ENCODE measurements at regions not wholly inside any gene's neighbourhood (a gene's known extent, or its start where the extent isn't known, plus 50 kb on each side); places are given as distances from the start of the nearest gene placed in this dataset.

DNA sequence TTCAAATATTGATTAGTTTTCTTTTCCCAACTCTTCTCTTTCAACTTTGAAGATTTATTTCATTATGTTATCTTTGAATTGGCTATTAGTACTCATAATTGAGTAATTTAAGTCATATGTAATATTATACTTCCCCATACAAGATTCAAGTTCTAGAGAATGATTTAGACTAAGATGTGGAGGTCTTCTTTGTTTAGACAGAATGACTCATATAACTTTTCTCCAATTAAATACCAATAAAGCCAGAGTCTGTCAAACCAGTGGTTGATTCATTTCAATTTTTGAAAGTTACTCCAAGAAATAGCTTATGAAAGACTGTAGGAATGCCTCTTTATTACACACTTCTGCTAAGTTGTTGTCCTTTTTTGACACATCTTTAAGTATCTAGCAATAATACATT lies 115.8 kb upstream of the SLC35F3 start:
- Histone ChIP-seq H3K4me1 (no peaks in the 10 kb centered on the region), H3K27ac (no peak overlapping the region), H3K9me3 (no peaks in the 10 kb centered on the region), H3K36me3 (no peaks in the 10 kb centered on the region), H3K27me3 (no peaks in the 10 kb centered on the region), H3K4me3 (no peak overlapping the region)
- DNase-seq = no peak
- intact Hi-C loops (cut with DNase I) = no loop called here
- TF ChIP-seq, protein P1, sequence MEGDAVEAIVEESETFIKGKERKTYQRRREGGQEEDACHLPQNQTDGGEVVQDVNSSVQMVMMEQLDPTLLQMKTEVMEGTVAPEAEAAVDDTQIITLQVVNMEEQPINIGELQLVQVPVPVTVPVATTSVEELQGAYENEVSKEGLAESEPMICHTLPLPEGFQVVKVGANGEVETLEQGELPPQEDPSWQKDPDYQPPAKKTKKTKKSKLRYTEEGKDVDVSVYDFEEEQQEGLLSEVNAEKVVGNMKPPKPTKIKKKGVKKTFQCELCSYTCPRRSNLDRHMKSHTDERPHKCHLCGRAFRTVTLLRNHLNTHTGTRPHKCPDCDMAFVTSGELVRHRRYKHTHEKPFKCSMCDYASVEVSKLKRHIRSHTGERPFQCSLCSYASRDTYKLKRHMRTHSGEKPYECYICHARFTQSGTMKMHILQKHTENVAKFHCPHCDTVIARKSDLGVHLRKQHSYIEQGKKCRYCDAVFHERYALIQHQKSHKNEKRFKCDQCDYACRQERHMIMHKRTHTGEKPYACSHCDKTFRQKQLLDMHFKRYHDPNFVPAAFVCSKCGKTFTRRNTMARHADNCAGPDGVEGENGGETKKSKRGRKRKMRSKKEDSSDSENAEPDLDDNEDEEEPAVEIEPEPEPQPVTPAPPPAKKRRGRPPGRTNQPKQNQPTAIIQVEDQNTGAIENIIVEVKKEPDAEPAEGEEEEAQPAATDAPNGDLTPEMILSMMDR (IDR thresholded peaks at IDR 0.05) = no peak
- no peak for ATAC-seq

DNA sequence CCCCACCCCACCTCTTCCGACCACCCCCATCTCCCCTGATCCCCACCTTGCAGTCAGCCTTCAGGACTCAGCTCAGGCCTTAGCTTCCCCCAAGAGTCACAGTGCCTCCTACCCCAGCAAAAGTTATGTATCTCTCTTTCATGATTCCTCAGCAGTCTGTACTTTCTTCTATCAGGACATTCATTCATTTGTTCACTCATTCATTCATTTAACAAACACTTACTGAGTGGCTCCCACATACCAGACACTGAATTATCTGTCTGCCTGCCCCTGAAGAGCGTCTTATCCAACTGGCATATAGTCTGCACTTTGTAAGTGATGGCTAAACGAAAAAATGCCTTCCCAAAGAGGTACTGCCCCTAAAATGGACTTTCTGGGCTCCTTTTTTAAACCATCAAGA lies 114.4 kb upstream of the SLC35F3 start:
- no peaks in the 10 kb centered on the region for H3K36me3 ChIP-seq
- ATAC-seq (no peak), DNase-seq (no peak)
- H3K9me3 ChIP-seq = no peaks in the 10 kb centered on the region
- H3K4me3 ChIP-seq = no peak overlapping the region
- no peak overlapping the region for H3K27ac ChIP-seq
- H3K4me1 ChIP-seq = no peaks in the 10 kb centered on the region
- intact Hi-C loops (cut with DNase I) = loop anchor here in 1 of 2 donors (5.0 kb wide), 1 partner anchor 348 kb away; no protein-coding TSS in a partner anchor
- H3K27me3 ChIP-seq = no peaks in the 10 kb centered on the region
- TF ChIP-seq, protein P1 (IDR thresholded peaks at IDR 0.05) = no peak

DNA sequence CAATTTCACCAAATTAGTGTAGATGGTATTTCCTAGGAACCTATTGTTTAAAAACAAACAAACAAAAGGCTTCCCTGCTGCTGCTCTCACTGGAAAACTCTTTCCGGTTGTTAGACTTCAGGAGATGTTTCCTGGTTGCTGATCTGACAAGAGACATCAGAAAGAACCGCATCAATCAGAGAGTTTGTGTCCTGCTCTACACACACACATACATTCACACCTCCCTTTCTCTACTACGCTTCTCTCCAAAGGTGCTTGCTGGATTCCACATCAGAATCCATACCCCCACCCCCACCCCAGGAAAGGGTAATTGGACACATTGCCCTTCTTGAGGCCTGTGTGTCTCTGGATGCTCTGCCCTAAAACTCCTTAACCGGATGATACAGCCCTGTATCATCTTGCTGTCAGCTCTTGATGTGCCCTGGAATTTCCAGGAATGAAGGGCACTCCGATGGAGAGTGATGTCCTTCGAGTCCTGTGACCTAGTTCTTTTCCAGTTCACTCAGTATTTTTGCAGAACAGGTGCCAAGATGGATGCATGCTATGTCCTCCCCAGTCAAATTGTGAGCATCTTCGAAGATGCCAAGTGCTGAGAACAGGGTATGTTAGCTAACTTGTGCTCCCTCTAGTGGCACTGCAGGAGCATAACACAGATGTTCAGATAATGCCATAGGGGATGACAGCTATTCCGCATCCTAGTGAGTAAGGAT lies 113.7 kb upstream of the SLC35F3 start:
- H3K27me3 ChIP-seq = no peaks in the 10 kb centered on the region
- TF ChIP-seq, protein P1 (IDR thresholded peaks at IDR 0.05) = peak; percentile 70 to 86
- H3K4me3 ChIP-seq = no peak overlapping the region
- ATAC-seq = peak; percentile 96
- intact Hi-C loops (cut with DNase I) = loop anchor here in 1 of 2 donors (5.0 kb wide), 1 partner anchor 349 kb away; no protein-coding TSS in a partner anchor
- peak in 2 of 4 donors; percentile 46 to 61 for DNase-seq
- H3K36me3 ChIP-seq = no peaks in the 10 kb centered on the region
- peaks cover 0 to 2% of the 10 kb centered on the region in 2 donors for H3K9me3 ChIP-seq
- H3K27ac ChIP-seq = no peak overlapping the region
- no peaks in the 10 kb centered on the region for H3K4me1 ChIP-seq

DNA sequence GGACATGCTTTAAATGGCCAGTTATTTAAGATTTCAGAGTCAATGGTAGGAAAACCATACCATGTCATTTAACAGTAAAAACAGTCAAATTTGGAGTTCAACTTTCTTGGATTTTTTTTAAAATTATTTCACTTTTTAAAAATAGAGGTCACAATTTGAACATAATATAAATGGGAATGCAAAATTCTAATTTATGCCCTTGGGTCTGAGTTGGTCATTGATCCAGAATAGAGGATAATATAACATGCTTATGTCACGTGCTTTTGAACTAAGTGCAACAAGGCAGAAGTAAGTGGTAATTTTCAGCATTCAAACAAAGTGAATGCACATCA lies 113.1 kb upstream of the SLC35F3 start:
- DNase-seq (no peak), ATAC-seq (no peak)
- TF ChIP-seq, protein P1 (IDR thresholded peaks at IDR 0.05) = no peak
- no peak overlapping the region for H3K4me3 ChIP-seq
- H3K9me3 ChIP-seq = peaks cover 0 to 2% of the 10 kb centered on the region in 2 donors
- H3K27ac ChIP-seq = no peak overlapping the region
- H3K4me1 ChIP-seq = no peaks in the 10 kb centered on the region
- intact Hi-C loops (cut with DNase I) = loop anchor here in 1 of 2 donors (5.0 kb wide), 1 partner anchor 349 kb away; no protein-coding TSS in a partner anchor
- no peaks in the 10 kb centered on the region for H3K36me3 ChIP-seq
- no peaks in the 10 kb centered on the region for H3K27me3 ChIP-seq

DNA sequence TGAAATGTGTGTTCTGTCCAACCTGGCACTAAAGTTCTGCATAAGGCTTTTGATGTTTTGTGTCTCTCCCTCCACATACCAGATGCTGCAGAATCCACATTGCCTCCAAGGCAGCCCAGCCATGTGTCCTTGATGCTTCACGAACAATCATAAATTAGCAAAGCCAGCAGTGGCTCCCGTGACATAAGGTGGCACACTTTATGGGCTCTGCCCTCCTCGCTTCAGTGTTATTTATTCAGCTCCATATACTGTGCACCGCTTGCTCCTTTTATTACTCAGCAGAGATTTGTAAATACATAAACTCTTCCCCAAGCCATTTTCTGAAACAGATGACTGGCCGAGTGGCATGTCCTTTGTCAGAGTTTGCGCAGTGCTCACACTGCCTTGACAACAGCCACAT lies 112.8 kb upstream of the SLC35F3 start:
- ATAC-seq (no peak), DNase-seq (no peak)
- Histone ChIP-seq H3K27me3 (no peaks in the 10 kb centered on the region), H3K4me1 (no peaks in the 10 kb centered on the region), H3K4me3 (no peak overlapping the region), H3K36me3 (no peaks in the 10 kb centered on the region), H3K9me3 (peaks cover 0 to 2% of the 10 kb centered on the region in 2 donors), H3K27ac (no peak overlapping the region)
- TF ChIP-seq, protein P1 (IDR thresholded peaks at IDR 0.05) = no peak
- intact Hi-C loops (cut with DNase I) = loop anchor here in 1 of 2 donors (5.0 kb wide), 1 partner anchor 349 kb away; no protein-coding TSS in a partner anchor
